GM13977 (cell line): ENCODE measurements at regions not wholly inside any gene's neighbourhood (a gene's known extent, or its start where the extent isn't known, plus 50 kb on each side); places are given as distances from the start of the nearest gene placed in this dataset.

Source experiments
- DNase-seq: peaks from one replicate; pipeline ENCODE4 v3.0.0; 2012; ENCODE audit warnings: low spot score
- CTCF ChIP-seq: IDR thresholded peaks from 2 replicates; pipeline ENCODE4 v1.5.1; 2012; ENCODE audit warnings: mild to moderate bottlenecking, control low read depth; ENCODE audit not compliant: insufficient read depth; ENCODE audit errors: extremely low read depth, missing control alignments
- in situ Hi-C: fragments of 300-500 bp; cut with MboI; formaldehyde crosslinking; loops from one replicate; pipeline ENCODE4 v1.12.0; 2022; ENCODE audit warnings: low sequenced_read_pairs, low pct_unique_long_range_greater_than_20kb, mixed read lengths, inconsistent platforms; ENCODE audit not compliant: unreplicated experiment

- in situ Hi-C loops: no loop called here
- no peak for TF ChIP-seq CTCF
Observed at GRCh38 chr21:28237661-28238060, 755.0 kb downstream of the LTN1 start.

DNA sequence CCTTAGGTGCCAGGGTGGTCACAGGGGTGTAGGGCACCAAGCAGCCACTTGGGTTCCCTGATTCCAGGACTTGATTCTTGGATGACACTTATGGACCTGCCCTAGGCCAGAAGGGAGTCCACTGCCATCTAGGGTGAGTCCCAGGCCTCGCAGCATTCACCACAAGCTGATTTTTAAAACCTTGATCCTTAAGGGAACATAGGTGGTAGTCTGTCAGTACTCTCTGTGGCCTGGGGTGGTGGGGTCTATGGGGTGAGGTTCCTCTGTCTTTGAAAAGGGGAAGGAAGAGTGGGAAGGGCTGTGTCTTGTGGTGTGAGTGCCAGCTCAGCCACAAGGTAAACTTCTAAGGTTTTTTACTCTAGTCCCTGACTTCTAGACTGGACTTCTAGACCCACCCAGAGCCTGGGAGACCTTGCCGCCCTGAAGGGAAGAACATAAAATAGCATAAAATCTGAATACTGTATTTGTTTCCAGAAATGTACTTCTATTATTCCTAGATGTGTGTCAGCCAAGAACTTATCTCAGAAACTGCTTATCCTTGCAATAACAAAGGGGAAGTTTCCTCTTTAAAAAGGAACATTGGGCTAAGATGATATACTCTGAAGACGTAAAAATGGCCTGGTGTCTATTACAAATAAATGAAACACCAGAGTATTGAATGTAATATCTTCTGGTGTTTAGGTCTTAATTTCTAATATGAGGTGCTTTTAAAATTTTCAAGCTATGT lies 757.3 kb downstream of the LTN1 start:
- in situ Hi-C loops: no loop called here
- no peak for TF ChIP-seq CTCF
- DNase-seq: no peak

More at GRCh38 chr21:28237661-28238060, 755.0 kb downstream of the LTN1 start:
- DNase-seq: no peak

DNA sequence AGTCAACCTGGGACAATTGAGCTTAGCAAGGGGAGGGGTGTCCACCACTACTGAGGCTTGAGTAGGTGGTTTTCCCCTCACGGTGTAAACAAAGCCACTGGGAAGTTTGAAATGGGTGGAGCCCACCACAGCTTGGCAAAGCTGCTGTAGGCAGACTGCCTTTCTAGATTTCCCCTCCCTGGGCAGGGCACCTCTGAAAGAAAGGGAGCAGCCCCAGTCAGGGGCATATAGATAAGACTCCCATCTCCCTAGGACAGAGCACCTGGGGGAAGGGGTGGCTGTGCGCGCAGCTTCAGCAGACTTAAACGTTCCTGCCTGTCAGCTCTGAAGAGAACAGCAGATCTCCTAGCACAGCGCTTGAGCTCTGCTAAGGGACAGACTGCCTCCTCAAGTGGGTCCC lies 758.4 kb downstream of the LTN1 start:
- in situ Hi-C loops: no loop called here
- TF ChIP-seq CTCF: no peak
- no peak for DNase-seq

DNA sequence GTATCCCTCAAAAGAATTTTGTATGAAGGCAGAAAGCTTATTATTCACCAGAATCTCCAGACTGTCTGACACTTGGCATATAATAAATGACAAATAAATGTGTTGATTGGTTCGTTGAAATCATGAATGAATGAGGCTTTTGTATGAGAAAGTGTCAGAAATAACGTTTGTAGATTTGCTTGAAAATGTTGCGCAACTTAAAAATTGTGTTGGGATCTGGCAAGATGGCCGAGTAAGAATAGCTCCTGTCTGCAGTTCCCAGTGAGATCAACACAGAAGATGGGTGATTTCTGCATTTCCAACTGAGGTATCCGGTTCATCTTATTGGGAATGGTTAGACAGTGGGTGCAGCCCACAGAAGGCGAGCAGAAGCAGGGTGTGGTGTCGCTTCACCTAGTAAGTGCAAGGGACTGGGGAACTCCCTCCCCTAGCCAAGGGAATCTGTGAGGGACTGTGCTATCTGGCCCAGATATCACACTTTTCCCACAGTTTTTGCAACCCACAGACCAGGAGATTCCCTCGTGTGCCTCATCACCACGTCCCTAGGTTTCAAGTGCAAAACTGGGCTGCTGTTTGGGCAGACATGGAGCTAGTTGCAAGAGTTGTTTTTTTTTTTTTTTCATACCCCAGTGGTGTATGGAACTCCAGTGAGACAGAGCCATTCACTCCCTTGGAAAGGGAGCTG lies 759.0 kb downstream of the LTN1 start:
- in situ Hi-C loops: no loop called here
- no peak for DNase-seq
- TF ChIP-seq CTCF: no peak

GRCh38 chr21:28230559-28230958 lies 762.1 kb downstream of the LTN1 start:
- no peak for DNase-seq
- in situ Hi-C loops: no loop called here
- TF ChIP-seq CTCF: no peak

DNA sequence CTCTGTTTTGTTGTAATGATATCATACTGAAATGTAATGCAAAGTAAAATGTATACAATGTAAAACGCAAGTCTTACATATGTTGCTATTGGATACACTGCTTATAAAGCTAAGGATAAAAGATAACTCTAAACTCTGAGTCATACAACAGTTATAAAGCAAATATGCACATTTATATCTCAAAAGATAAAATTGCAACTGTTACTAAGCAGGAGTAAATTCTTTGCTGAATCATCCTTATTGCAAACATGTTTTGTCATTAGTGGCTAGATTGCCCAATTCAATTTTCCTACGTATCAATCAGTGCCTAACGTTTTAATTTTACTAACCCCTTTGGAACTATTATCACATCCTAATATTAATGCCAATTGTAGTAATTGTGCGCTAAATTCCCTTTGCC lies 762.9 kb downstream of the LTN1 start:
- TF ChIP-seq CTCF: no peak
- in situ Hi-C loops: no loop called here
- DNase-seq: no peak

- in situ Hi-C loops: no loop called here
- no peak for DNase-seq
- no peak for TF ChIP-seq CTCF
Observed at GRCh38 chr21:28228636-28228995, 764.1 kb downstream of the LTN1 start.
